ENCODE measurements at regions not wholly inside any gene's neighbourhood (a gene's known extent, or its start where the extent isn't known, plus 50 kb on each side); places are given as distances from the start of the nearest gene placed in this dataset.

GRCh38 chr12:24534622-24535021 lies 414.3 kb downstream of the BCAT1 start:
- TF ChIP-seq POLR2A (IDR thresholded peaks at IDR 0.05): no peak
- TF ChIP-seq, protein P1, sequence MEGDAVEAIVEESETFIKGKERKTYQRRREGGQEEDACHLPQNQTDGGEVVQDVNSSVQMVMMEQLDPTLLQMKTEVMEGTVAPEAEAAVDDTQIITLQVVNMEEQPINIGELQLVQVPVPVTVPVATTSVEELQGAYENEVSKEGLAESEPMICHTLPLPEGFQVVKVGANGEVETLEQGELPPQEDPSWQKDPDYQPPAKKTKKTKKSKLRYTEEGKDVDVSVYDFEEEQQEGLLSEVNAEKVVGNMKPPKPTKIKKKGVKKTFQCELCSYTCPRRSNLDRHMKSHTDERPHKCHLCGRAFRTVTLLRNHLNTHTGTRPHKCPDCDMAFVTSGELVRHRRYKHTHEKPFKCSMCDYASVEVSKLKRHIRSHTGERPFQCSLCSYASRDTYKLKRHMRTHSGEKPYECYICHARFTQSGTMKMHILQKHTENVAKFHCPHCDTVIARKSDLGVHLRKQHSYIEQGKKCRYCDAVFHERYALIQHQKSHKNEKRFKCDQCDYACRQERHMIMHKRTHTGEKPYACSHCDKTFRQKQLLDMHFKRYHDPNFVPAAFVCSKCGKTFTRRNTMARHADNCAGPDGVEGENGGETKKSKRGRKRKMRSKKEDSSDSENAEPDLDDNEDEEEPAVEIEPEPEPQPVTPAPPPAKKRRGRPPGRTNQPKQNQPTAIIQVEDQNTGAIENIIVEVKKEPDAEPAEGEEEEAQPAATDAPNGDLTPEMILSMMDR (IDR thresholded peaks at IDR 0.05): no peak

Data from breast epithelium (tissue), 3 donors.